H1 (cell line): ENCODE measurements at regions not wholly inside any gene's neighbourhood (a gene's known extent, or its start where the extent isn't known, plus 50 kb on each side); places are given as distances from the start of the nearest gene placed in this dataset.

Source experiments
- CTCF ChIA-PET: fragments of 300-600 bp; sonication (Branson Sonifier 250); formaldehyde crosslinking; loops from one replicate; lab custom pipeline; 2021; ENCODE audit not compliant: partially characterized antibody; lab: Charles Lee
- POLR2A ChIA-PET: fragments of 300-600 bp; sonication (Branson Sonifier 250); formaldehyde crosslinking; loops from one replicate; lab custom pipeline; 2021; ENCODE audit warnings: inconsistent platforms; ENCODE audit not compliant: partially characterized antibody; lab: Charles Lee
- DNase-seq, 2 experiments: peaks; one replicate each; pipeline versions ENCODE4 v3.0.0 to v3.0.0-alpha.2; 2010 to 2022; ENCODE audit warnings: low spot score in 2 of 2, low read depth in 1 of 2, mixed read lengths in 1 of 2
- FAIRE-seq: peaks from 2 replicates; lab custom pipeline; 2011; peaks lifted over from hg19 to GRCh38; lab: Jason Lieb, UNC
- H2AFZ ChIP-seq: 2 replicates; pipeline ENCODE4 v1.8.1; 2012; ENCODE audit warnings: low read length, inconsistent platforms
- H2AK5ac ChIP-seq: 2 replicates; pipeline ENCODE4 v1.6.1; 2013; ENCODE audit warnings: low read depth, low read length
- H2BK120ac ChIP-seq: replicated peaks from 2 replicates; pipeline ENCODE3; 2013; ENCODE audit warnings: low read depth, low read length, inconsistent platforms
- H2BK12ac ChIP-seq: 2 replicates; pipeline ENCODE4 v1.6.1; 2013; ENCODE audit warnings: low read depth, low read length
- H2BK15ac ChIP-seq: 2 replicates; pipeline ENCODE4 v1.6.1; 2013; ENCODE audit warnings: low read length
- H2BK20ac ChIP-seq: 2 replicates; pipeline ENCODE4 v1.6.1; 2013; ENCODE audit warnings: low read length
- H2BK5ac ChIP-seq: 2 replicates; pipeline ENCODE4 v1.6.1; 2013; ENCODE audit warnings: low read depth, low read length
- H3K14ac ChIP-seq: 2 replicates; pipeline ENCODE4 v1.6.1; 2013; ENCODE audit warnings: inconsistent platforms; ENCODE audit not compliant: insufficient read length
- H3K18ac ChIP-seq: 2 replicates; pipeline ENCODE4 v1.6.1; 2013; ENCODE audit warnings: low read length; ENCODE audit errors: extremely low read depth
- H3K23ac ChIP-seq: 2 replicates; pipeline ENCODE4 v1.6.1; 2013; ENCODE audit warnings: inconsistent platforms; ENCODE audit not compliant: insufficient read length
- H3K23me2 ChIP-seq: 2 replicates; pipeline ENCODE4 v1.6.1; 2013; ENCODE audit warnings: low read depth, low read length
- H3K27ac ChIP-seq: 2 replicates; pipeline ENCODE4 v1.6.1; 2011; ENCODE audit warnings: low read depth, low read length, inconsistent platforms
- H3K27me3 ChIP-seq, 4 experiments: replicated peaks in 1 of 4; 1 replicate in 1 of 4; 2 replicates in 3 of 4; pipeline versions ENCODE4 v1.6.1 to v1.8.1; 2011 to 2013; ENCODE audit warnings: low read length in 3 of 4, mild to moderate bottlenecking in 3 of 4, inconsistent platforms in 2 of 4, mixed read lengths in 2 of 4, moderate library complexity in 1 of 4; ENCODE audit not compliant: control insufficient read depth in 3 of 4, insufficient read depth in 3 of 4; ENCODE audit errors: extremely low read depth in 1 of 4
- H3K36me3 ChIP-seq, 4 experiments: 2 replicates each; pipeline versions ENCODE4 v1.6.1 to v1.8.1; 2011 to 2013; ENCODE audit warnings: mild to moderate bottlenecking in 4 of 4, low read length in 3 of 4, moderate library complexity in 2 of 4, control low read depth in 1 of 4, inconsistent platforms in 1 of 4; ENCODE audit not compliant: insufficient read depth in 4 of 4, control insufficient read depth in 2 of 4
- H3K4ac ChIP-seq: replicated peaks from 2 replicates; pipeline ENCODE3; 2013; ENCODE audit warnings: low read length, low read depth, mixed read lengths, inconsistent platforms; ENCODE audit not compliant: insufficient read length
- H3K4me1 ChIP-seq, 4 experiments: replicated peaks in 1 of 4; 1 replicate in 1 of 4; 2 replicates in 3 of 4; pipeline versions ENCODE4 v1.6.1 to v1.8.1; 2011 to 2013; ENCODE audit warnings: low read length in 3 of 4, inconsistent platforms in 2 of 4, mixed read lengths in 1 of 4; ENCODE audit not compliant: insufficient read depth in 4 of 4, control insufficient read depth in 3 of 4
- H3K4me2 ChIP-seq, 2 experiments: 2 replicates each; pipeline versions ENCODE4 v1.6.1 to v1.8.1; 2011 to 2013; ENCODE audit warnings: low read depth in 2 of 2, low read length in 2 of 2, control low read depth in 1 of 2, inconsistent platforms in 1 of 2, mild to moderate bottlenecking in 1 of 2; ENCODE audit not compliant: insufficient read depth in 1 of 2
- H3K4me3 ChIP-seq, 4 experiments: fragments of 200-600, 300-600 bp in 1 of 4; sonication (generic), shearing (Covaris generic), sonication (Bioruptor Twin) in 1 of 4; 2 replicates each; pipeline versions ENCODE4 v1.5.1 to v1.8.1; 2011 to 2016; ENCODE audit warnings: low read length in 4 of 4, low read depth in 3 of 4, control low read depth in 2 of 4, inconsistent platforms in 2 of 4, mild to moderate bottlenecking in 2 of 4, mixed read lengths in 1 of 4, moderate library complexity in 1 of 4; ENCODE audit not compliant: insufficient read depth in 2 of 4; ENCODE audit errors: extremely low read depth in 1 of 4
- H3K56ac ChIP-seq: replicated peaks from 2 replicates; pipeline ENCODE3; 2013; ENCODE audit warnings: low read depth, mild to moderate bottlenecking, mixed read lengths, low read length, inconsistent platforms; ENCODE audit not compliant: insufficient read length
- H3K79me1 ChIP-seq: 2 replicates; pipeline ENCODE4 v1.6.1; 2013; ENCODE audit warnings: low read depth, low read length, control low read depth
- H3K79me2 ChIP-seq, 2 experiments: 2 replicates each; pipeline versions ENCODE4 v1.6.1 to v1.8.1; 2012 to 2013; ENCODE audit warnings: low read length in 2 of 2, mild to moderate bottlenecking in 2 of 2, inconsistent platforms in 1 of 2; ENCODE audit not compliant: insufficient read depth in 2 of 2, control insufficient read depth in 1 of 2
- H3K9ac ChIP-seq, 4 experiments: replicated peaks in 1 of 4; 1 replicate in 1 of 4; 2 replicates in 3 of 4; pipeline versions ENCODE4 v1.6.1 to v1.8.1; 2011 to 2013; ENCODE audit warnings: low read depth in 3 of 4, low read length in 3 of 4, control low read depth in 2 of 4, mild to moderate bottlenecking in 2 of 4, moderate library complexity in 2 of 4, inconsistent platforms in 1 of 4; ENCODE audit errors: extremely low read depth in 1 of 4
- H3K9me3 ChIP-seq, 2 experiments: 2 replicates each; pipeline versions ENCODE4 v1.6.1 to v1.8.1; 2012 to 2013; ENCODE audit warnings: mild to moderate bottlenecking in 2 of 2, moderate library complexity in 2 of 2, control low read depth in 1 of 2, inconsistent platforms in 1 of 2, low read depth in 1 of 2, low read length in 1 of 2, mixed read lengths in 1 of 2; ENCODE audit not compliant: insufficient read depth in 2 of 2
- H4K20me1 ChIP-seq, 2 experiments: replicated peaks in 1 of 2; 2 replicates each; pipeline versions ENCODE3 to v1.8.1; 2011 to 2013; ENCODE audit warnings: inconsistent platforms in 2 of 2, low read length in 2 of 2, mild to moderate bottlenecking in 1 of 2; ENCODE audit not compliant: insufficient read depth in 2 of 2, control insufficient read depth in 1 of 2
- H4K5ac ChIP-seq: 2 replicates; pipeline ENCODE4 v1.6.1; 2013; ENCODE audit warnings: low read length, low read depth, mixed read lengths, inconsistent platforms; ENCODE audit not compliant: insufficient read length
- H4K8ac ChIP-seq: 2 replicates; pipeline ENCODE4 v1.8.0; 2013; ENCODE audit warnings: mild to moderate bottlenecking, moderate library complexity, low read length, inconsistent platforms; ENCODE audit not compliant: insufficient read depth; ENCODE audit errors: extremely low read depth
- H4K91ac ChIP-seq: replicated peaks from 2 replicates; pipeline ENCODE3; 2013; ENCODE audit warnings: low read length, mixed read lengths, inconsistent platforms; ENCODE audit not compliant: insufficient read length
- ATF2 ChIP-seq: IDR thresholded peaks from 2 replicates; pipeline ENCODE4 v1.6.1; 2012; ENCODE audit warnings: low read length, inconsistent platforms
- BRCA1 ChIP-seq: IDR thresholded peaks from 2 replicates; pipeline ENCODE4 v1.6.1; 2012; ENCODE audit warnings: low read depth, low read length, improper control_type of control experiment
- CBX5 ChIP-seq: fragments of 300-800, 300-1000 bp; sonication (generic); IDR thresholded peaks from 2 replicates; pipeline ENCODE4 v1.7.1; 2016; ENCODE audit warnings: antibody characterized with exemption, low read length, low read depth
- CREB1 ChIP-seq: IDR thresholded peaks from 2 replicates; pipeline ENCODE4 v1.6.1; 2012; ENCODE audit warnings: inconsistent platforms
- GTF2F1 ChIP-seq: IDR thresholded peaks from 2 replicates; pipeline ENCODE4 v1.6.1; 2012; ENCODE audit warnings: low read depth, low read length, improper control_type of control experiment, borderline replicate concordance
- HDAC6 ChIP-seq: IDR thresholded peaks from one replicate; pipeline ENCODE4 v1.7.1; 2012; ENCODE audit warnings: low read depth, mild to moderate bottlenecking, inconsistent platforms, low read length, moderate library complexity
- KDM1A ChIP-seq: fragments of 200-600, 300-600 bp; sonication (generic); IDR thresholded peaks from 2 replicates; pipeline ENCODE4 v1.7.1; 2016; ENCODE audit warnings: mild to moderate bottlenecking, low read length, borderline replicate concordance
- NRF1 ChIP-seq: IDR thresholded peaks from 2 replicates; pipeline ENCODE4 v1.6.1; 2011; ENCODE audit warnings: mild to moderate bottlenecking, low read depth, low read length, improper control_type of control experiment
- RAD21 ChIP-seq, 2 experiments: IDR thresholded peaks in 1 of 2; conservative IDR thresholded peaks in 1 of 2; 2 replicates each; pipeline ENCODE4 v1.6.1; 2011; ENCODE audit warnings: low read depth in 2 of 2, low read length in 2 of 2, improper control_type of control experiment in 1 of 2, inconsistent platforms in 1 of 2, mild to moderate bottlenecking in 1 of 2, moderate library complexity in 1 of 2
- RBBP5 ChIP-seq: IDR thresholded peaks from 2 replicates; pipeline ENCODE4 v1.7.1; 2012; ENCODE audit warnings: low read depth, mild to moderate bottlenecking, inconsistent platforms, low read length, moderate library complexity, borderline replicate concordance
- SP1 ChIP-seq: IDR thresholded peaks from 2 replicates; pipeline ENCODE4 v1.6.1; 2011; ENCODE audit warnings: low read depth, low read length
- SP4 ChIP-seq: IDR thresholded peaks from 2 replicates; pipeline ENCODE4 v1.6.1; 2012; ENCODE audit warnings: low read length, inconsistent platforms
- USF2 ChIP-seq: IDR thresholded peaks from 2 replicates; pipeline ENCODE4 v1.6.1; 2011; ENCODE audit warnings: low read length, improper control_type of control experiment
- WGBS, 2 experiments: shearing (Covaris generic) in 1 of 2; methylation state at CpG; one replicate each; pipeline versions ENCODE4 v1.1.6 to v1.1.7; 2013 to 2015; ENCODE audit warnings: low lambda C conversion rate in 2 of 2, mixed read lengths in 2 of 2, inconsistent platforms in 1 of 2, low coverage in 1 of 2, missing lambda C conversion rate in 1 of 2; ENCODE audit not compliant: insufficient replicate concordance in 2 of 2, insufficient coverage in 1 of 2, insufficient read length in 1 of 2; ENCODE audit errors: extremely low coverage in 1 of 2, missing lambda C conversion rate in 1 of 2; 5-methylcytosine and 5-hydroxymethylcytosine counted together

GRCh38 chr12:66851134-66851533 is 172.3 kb upstream of the GRIP1 start:
- Histone ChIP-seq H3K79me2 (no peaks in the 10 kb centered on the region), H3K27ac (no peak overlapping the region), H3K79me1 (no peaks in the 10 kb centered on the region), H3K36me3 (no peaks in the 10 kb centered on the region), H3K4me2 (no peak overlapping the region), H3K4me3 (no peak overlapping the region), H3K9me3 (no peaks in the 10 kb centered on the region), H4K20me1 (peaks cover 0 to 3% of the 10 kb centered on the region in 2 experiments), H3K18ac (no peak overlapping the region), H3K4me1 (no peaks in the 10 kb centered on the region), H3K56ac (no peak overlapping the region), H3K14ac (no peak overlapping the region), H3K4ac (no peak overlapping the region), H3K23ac (no peak overlapping the region), H4K5ac (no peak overlapping the region), H2BK120ac (no peak overlapping the region), H2BK12ac (no peak overlapping the region), H2AFZ (no peak overlapping the region), H4K8ac (no peak overlapping the region), H4K91ac (no peak overlapping the region), H2BK20ac (no peak overlapping the region), H3K9ac (no peak overlapping the region), H2AK5ac (no peak overlapping the region), H2BK5ac (no peak overlapping the region), H3K23me2 (no peaks in the 10 kb centered on the region), H3K27me3 (no peaks in the 10 kb centered on the region), H2BK15ac (no peak overlapping the region)
- FAIRE-seq (no peak), DNase-seq (no peak)
- ChIA-PET CTCF (interaction anchor here (1.6 kb wide), 1 partner anchor 10 kb away, joined by 8 read pairs; no protein-coding TSS in a partner anchor), POLR2A (no interaction called here)
- WGBS, 2 experiments: 80% methylated on average over 5 of the region's 5 CpGs; no CpG with 5 or more reads in 1 of the 2 experiments
- TF ChIP-seq GTF2F1 (no peak), KDM1A (no peak), BRCA1 (no peak), RBBP5 (no peak), RAD21 (IDR thresholded peaks at IDR 0.05 in 1 of 2, conservative IDR thresholded peaks at IDR 0.05 in 1 of 2; ENCODE audit: low read depth in 2 of 2, low read length in 2 of 2) (no peak), USF2 (no peak), HDAC6 (no peak), NRF1 (no peak), SP1 (no peak), SP4 (no peak), ATF2 (no peak), CREB1 (no peak), CBX5 (no peak)
